Stomach (tissue), 4 donors: ENCODE measurements at regions not wholly inside any gene's neighbourhood (a gene's known extent, or its start where the extent isn't known, plus 50 kb on each side); places are given as distances from the start of the nearest gene placed in this dataset.
"Not testable (repeated sequence)": the region's sequence is repeated elsewhere in the genome, so short reads cannot be mapped to it uniquely, and the experiment has no call there.

Experiments
- CTCF ChIP-seq, 7 experiments: fragments of 450-650 bp in 4 of 7; fragments of 200-600 bp in 3 of 7; sonication (generic) in 3 of 7; IDR thresholded peaks; one replicate each; pipeline ENCODE4 v1.5.1; 2016 to 2019; ENCODE audit warnings: antibody characterized with exemption in 7 of 7, control low read depth in 2 of 7, mild to moderate bottlenecking in 1 of 7
- EP300 ChIP-seq: sonication (generic); formaldehyde crosslinking; IDR thresholded peaks from one replicate; pipeline ENCODE4 v1.6.1; 2017; ENCODE audit warnings: antibody characterized with exemption
- POLR2A ChIP-seq, 4 donors: fragments of 450-650 bp; IDR thresholded peaks; one replicate each; pipeline ENCODE4 v1.6.1; 2016; ENCODE audit warnings: antibody characterized with exemption in 4 of 4, control low read depth in 2 of 4, mild to moderate bottlenecking in 1 of 4, moderate library complexity in 1 of 4
- POLR2AphosphoS5 ChIP-seq, 3 donors: sonication (generic); formaldehyde crosslinking; IDR thresholded peaks; one replicate each; pipeline ENCODE4 v1.6.1; 2016; ENCODE audit warnings: antibody characterized with exemption in 3 of 3

- TF ChIP-seq EP300; CTCF (IDR thresholded peaks at IDR 0.05); POLR2A (IDR thresholded peaks at IDR 0.05); POLR2AphosphoS5 (IDR thresholded peaks at IDR 0.05): not testable (repeated sequence)
These were observed 262.8 kb upstream of the SMIM21 start for GRCh38 chr18:75690283-75690682.
